ENCODE measurements at regions not wholly inside any gene's neighbourhood (a gene's known extent, or its start where the extent isn't known, plus 50 kb on each side); places are given as distances from the start of the nearest gene placed in this dataset.
A peak's percentile ranks its signal among the peaks of the same experiment; 100 is the strongest.

- ATAC-seq (ENCODE audit: low FRiP score) (no peak), DNase-seq (ENCODE audit: low spot score) (no peak)
- TF ChIP-seq, protein P1, sequence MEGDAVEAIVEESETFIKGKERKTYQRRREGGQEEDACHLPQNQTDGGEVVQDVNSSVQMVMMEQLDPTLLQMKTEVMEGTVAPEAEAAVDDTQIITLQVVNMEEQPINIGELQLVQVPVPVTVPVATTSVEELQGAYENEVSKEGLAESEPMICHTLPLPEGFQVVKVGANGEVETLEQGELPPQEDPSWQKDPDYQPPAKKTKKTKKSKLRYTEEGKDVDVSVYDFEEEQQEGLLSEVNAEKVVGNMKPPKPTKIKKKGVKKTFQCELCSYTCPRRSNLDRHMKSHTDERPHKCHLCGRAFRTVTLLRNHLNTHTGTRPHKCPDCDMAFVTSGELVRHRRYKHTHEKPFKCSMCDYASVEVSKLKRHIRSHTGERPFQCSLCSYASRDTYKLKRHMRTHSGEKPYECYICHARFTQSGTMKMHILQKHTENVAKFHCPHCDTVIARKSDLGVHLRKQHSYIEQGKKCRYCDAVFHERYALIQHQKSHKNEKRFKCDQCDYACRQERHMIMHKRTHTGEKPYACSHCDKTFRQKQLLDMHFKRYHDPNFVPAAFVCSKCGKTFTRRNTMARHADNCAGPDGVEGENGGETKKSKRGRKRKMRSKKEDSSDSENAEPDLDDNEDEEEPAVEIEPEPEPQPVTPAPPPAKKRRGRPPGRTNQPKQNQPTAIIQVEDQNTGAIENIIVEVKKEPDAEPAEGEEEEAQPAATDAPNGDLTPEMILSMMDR (IDR thresholded peaks at IDR 0.05): no peak
These were observed 549.9 kb downstream of the MIAT start for GRCh38 chr22:27207266-27207665.

DNA sequence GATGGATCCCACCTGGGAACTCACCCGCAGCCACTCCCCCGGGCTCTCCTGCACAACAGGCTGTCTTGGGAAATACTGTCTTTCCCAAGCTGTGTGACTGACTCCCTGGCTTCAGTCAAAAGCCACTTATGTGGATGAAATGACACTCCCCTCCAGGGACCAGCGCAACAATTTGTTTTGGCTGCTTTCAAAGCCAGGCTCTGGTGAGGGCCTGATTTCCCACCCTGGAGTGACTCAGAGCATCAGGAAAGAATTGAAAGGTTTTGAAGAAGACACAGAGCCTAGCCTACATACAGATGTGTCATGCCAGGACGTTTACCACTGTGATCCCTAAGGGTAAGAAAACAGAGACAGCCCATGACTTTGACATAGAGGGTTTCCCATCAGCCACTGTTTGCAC lies 550.5 kb downstream of the MIAT start:
- TF ChIP-seq, protein P1 (IDR thresholded peaks at IDR 0.05): no peak
- peak; percentile 17 for ATAC-seq (ENCODE audit: low FRiP score)
- DNase-seq (ENCODE audit: low spot score): no peak

DNA sequence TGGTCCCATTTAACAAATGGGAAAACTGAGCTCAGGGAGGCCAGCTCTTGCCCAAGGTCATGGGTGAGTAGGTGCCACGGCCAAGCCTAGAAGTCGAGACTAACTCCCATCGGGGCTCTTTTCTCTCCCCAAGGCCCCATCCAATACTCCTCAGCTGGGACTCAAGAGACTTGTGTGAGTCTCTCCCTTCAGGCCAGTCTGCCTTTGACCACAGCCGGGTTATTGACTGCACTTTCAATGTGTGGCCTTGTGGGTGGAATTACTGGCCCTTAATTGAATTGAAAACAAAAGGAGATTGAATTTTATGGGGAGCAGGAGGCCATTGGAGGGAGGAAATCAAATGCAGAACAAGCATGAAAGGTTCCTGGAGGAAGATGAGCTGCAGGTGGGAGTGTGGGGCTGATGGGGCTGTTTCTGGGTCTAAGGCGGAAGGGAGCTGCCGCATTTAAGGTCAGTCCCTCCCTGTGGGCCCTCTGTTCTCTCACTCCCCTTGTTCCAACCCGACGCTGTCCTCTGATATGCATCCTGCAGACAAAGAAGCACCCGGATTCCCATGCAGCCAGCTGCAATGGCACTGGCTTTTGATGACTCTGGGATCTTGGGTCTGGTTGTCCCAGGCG lies 552.8 kb downstream of the MIAT start:
- TF ChIP-seq, protein P1 (IDR thresholded peaks at IDR 0.05): no peak
- ATAC-seq (ENCODE audit: low FRiP score): no peak
- DNase-seq (ENCODE audit: low spot score): no peak

DNA sequence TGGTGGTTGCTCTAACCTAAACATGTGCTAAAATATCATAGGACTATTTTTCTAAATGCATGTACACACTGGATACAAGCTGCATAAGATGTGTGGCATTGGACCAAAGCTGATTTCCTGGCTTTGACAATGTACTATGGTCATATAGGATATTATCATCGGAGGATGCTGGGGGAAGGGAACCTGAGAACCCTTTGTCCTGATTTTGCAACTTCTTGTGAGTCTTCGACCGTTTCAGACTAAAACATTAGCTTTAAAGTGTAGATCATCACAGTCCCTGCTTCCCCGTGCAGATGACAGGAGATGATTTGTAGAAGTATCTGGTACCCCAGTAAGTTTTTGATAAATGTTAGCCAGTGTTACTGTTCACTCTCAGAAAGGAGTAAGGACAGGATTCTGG lies 554.7 kb downstream of the MIAT start:
- no peak for ATAC-seq (ENCODE audit: low FRiP score)
- DNase-seq (ENCODE audit: low spot score): no peak
- TF ChIP-seq, protein P1 (IDR thresholded peaks at IDR 0.05): no peak

- ATAC-seq (ENCODE audit: low FRiP score): peak; percentile 74
- peak; percentile 63 for DNase-seq (ENCODE audit: low spot score)
- TF ChIP-seq, protein P1 (IDR thresholded peaks at IDR 0.05): no peak
These were observed 555.3 kb downstream of the MIAT start for GRCh38 chr22:27212617-27213177.

DNA sequence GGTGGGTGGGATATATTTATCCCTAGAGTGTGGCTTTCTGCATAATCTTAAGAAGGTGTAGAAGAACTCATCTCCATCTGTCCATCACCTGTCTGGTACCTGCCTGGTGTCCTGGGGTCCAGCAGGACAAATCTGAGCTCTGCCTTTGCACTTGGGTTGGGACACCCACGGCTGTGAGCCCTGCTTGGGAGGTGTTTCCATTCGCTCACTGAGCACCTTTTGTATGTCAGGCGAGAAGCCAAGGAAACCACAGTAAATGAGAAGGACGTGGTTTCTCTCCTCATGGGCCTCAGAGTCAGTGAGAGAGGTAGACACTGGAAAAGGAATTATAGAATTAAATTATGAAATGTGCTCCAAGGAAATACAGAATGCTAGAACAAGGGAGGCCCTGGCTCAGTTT lies 555.9 kb downstream of the MIAT start:
- no peak for ATAC-seq (ENCODE audit: low FRiP score)
- no peak for DNase-seq (ENCODE audit: low spot score)
- TF ChIP-seq, protein P1 (IDR thresholded peaks at IDR 0.05): no peak
